HepG2 (cell line): ENCODE measurements at regions not wholly inside any gene's neighbourhood (a gene's known extent, or its start where the extent isn't known, plus 50 kb on each side); places are given as distances from the start of the nearest gene placed in this dataset.
"Not testable (repeated sequence)": the region's sequence is repeated elsewhere in the genome, so short reads cannot be mapped to it uniquely, and the experiment has no call there.

ENCODE experiments used
- CBX5 ChIP-seq: sonication (generic); formaldehyde crosslinking; IDR thresholded peaks from 2 replicates; pipeline ENCODE4 v1.4.0; 2020; ENCODE audit warnings: missing genetic modification reagents, borderline replicate concordance
- CHCHD3 ChIP-seq: sonication (generic); formaldehyde crosslinking; IDR thresholded peaks from 2 replicates; pipeline ENCODE4 v1.8.0; 2022; ENCODE audit warnings: mild to moderate bottlenecking, missing genetic modification reagents, moderate library complexity
- ELF1 ChIP-seq: sonication (generic); formaldehyde crosslinking; IDR thresholded peaks from 2 replicates; pipeline ENCODE4 v1.4.0; 2020; ENCODE audit warnings: missing genetic modification reagents
- PHF5A ChIP-seq: IDR thresholded peaks from one replicate; pipeline ENCODE4 v1.6.1; 2018; ENCODE audit warnings: low read depth, missing genetic modification reagents; ENCODE audit not compliant: unreplicated experiment
- POLR2A ChIP-seq, 2 experiments: IDR thresholded peaks; 2 replicates each; pipeline ENCODE4 v1.6.1; 2011; ENCODE audit warnings: low read depth in 2 of 2, low read length in 2 of 2, mild to moderate bottlenecking in 1 of 2, moderate library complexity in 1 of 2; ENCODE audit not compliant: insufficient read depth in 1 of 2
- SP4 ChIP-seq: sonication (generic); formaldehyde crosslinking; IDR thresholded peaks from 2 replicates; pipeline ENCODE4 v1.8.1; 2023; ENCODE audit warnings: mild to moderate bottlenecking, missing genetic modification reagents
- TAF1 ChIP-seq: sonication (generic); formaldehyde crosslinking; IDR thresholded peaks from 2 replicates; pipeline ENCODE4 v1.4.0; 2020; ENCODE audit warnings: missing genetic modification reagents
- ZNF274 ChIP-seq: sonication (generic); formaldehyde crosslinking; IDR thresholded peaks from 2 replicates; pipeline ENCODE4 v1.5.1; 2020; ENCODE audit warnings: mild to moderate bottlenecking, missing genetic modification reagents
- TF ChIP-seq, protein P1 (sequence below): sonication (generic); formaldehyde crosslinking; IDR thresholded peaks from 2 replicates; pipeline ENCODE4 v1.5.0; 2020; ENCODE audit warnings: mild to moderate bottlenecking, missing genetic modification reagents, moderate library complexity
- TF ChIP-seq, protein P2 (sequence below): sonication (generic); formaldehyde crosslinking; IDR thresholded peaks from 2 replicates; pipeline ENCODE4 v1.8.1; 2023; ENCODE audit warnings: mild to moderate bottlenecking, moderate library complexity, missing genetic modification reagents
- TF ChIP-seq, protein P3 (sequence below): sonication (generic); formaldehyde crosslinking; IDR thresholded peaks from 2 replicates; pipeline ENCODE4 v1.4.0; 2020; ENCODE audit warnings: missing genetic modification reagents

DNA sequence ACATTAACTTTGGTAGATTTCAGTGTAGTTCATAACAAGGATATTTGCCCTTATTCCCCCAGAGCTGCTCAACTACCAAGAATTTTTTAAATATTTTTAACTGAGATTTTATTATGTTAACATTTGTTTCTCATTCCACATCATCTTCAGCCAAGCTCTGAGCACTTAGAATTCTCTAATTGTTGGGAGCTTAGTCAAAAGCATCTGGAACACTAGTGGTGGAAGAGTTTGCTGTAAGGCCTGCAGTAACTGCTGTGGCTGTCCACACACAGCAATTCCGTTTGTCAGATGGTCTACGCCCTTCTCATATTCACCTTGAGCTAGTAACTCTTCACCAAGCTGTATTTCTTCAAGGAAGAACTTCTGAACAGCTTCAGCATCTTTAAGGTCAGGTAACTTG lies 75.0 kb upstream of the KCTD7 start:
- TF ChIP-seq, protein P1, sequence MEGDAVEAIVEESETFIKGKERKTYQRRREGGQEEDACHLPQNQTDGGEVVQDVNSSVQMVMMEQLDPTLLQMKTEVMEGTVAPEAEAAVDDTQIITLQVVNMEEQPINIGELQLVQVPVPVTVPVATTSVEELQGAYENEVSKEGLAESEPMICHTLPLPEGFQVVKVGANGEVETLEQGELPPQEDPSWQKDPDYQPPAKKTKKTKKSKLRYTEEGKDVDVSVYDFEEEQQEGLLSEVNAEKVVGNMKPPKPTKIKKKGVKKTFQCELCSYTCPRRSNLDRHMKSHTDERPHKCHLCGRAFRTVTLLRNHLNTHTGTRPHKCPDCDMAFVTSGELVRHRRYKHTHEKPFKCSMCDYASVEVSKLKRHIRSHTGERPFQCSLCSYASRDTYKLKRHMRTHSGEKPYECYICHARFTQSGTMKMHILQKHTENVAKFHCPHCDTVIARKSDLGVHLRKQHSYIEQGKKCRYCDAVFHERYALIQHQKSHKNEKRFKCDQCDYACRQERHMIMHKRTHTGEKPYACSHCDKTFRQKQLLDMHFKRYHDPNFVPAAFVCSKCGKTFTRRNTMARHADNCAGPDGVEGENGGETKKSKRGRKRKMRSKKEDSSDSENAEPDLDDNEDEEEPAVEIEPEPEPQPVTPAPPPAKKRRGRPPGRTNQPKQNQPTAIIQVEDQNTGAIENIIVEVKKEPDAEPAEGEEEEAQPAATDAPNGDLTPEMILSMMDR (CRISPR knock-in tag) = not testable (repeated sequence)
- TF ChIP-seq CBX5 (CRISPR knock-in tag); SP4 (CRISPR knock-in tag); CHCHD3; POLR2A (IDR thresholded peaks at IDR 0.05; ENCODE audit: insufficient read depth in 1 of 2, low read depth in 2 of 2, low read length in 2 of 2); PHF5A (CRISPR knock-in tag); TAF1 (CRISPR knock-in tag); ZNF274 (CRISPR knock-in tag); ELF1 (CRISPR knock-in tag): not testable (repeated sequence)
- TF ChIP-seq, protein P2, sequence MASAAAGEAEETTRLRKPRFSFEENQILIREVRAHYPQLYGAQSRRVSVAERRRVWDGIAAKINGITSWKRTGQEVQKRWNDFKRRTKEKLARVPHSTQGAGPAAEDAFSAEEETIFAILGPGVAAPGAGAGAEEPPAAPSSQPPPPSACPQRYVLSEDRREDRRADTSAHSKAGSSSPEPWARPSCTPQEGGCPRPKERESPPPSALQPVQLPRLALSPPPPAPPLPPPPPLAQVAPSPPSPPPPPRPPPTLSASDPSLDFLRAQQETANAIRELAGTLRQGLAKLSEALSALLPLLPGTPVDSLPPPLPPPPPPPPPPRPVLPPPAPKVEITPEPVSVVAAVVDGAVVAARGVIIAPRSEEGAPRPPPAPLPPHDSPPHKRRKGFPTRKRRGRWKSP (CRISPR knock-in tag) = not testable (repeated sequence)
- TF ChIP-seq, protein P3, sequence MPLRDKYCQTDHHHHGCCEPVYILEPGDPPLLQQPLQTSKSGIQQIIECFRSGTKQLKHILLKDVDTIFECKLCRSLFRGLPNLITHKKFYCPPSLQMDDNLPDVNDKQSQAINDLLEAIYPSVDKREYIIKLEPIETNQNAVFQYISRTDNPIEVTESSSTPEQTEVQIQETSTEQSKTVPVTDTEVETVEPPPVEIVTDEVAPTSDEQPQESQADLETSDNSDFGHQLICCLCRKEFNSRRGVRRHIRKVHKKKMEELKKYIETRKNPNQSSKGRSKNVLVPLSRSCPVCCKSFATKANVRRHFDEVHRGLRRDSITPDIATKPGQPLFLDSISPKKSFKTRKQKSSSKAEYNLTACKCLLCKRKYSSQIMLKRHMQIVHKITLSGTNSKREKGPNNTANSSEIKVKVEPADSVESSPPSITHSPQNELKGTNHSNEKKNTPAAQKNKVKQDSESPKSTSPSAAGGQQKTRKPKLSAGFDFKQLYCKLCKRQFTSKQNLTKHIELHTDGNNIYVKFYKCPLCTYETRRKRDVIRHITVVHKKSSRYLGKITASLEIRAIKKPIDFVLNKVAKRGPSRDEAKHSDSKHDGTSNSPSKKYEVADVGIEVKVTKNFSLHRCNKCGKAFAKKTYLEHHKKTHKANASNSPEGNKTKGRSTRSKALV (CRISPR knock-in tag) = not testable (repeated sequence)
